Right lobe of liver (tissue), 4 donors: ENCODE measurements at regions not wholly inside any gene's neighbourhood (a gene's known extent, or its start where the extent isn't known, plus 50 kb on each side); places are given as distances from the start of the nearest gene placed in this dataset.

Experiments
- POLR2A ChIP-seq: fragments of 450-650 bp; IDR thresholded peaks from one replicate; pipeline ENCODE4 v1.6.1; 2017; ENCODE audit warnings: antibody characterized with exemption, mild to moderate bottlenecking
- TF ChIP-seq, protein P1 (sequence below), 4 donors: fragments of 200-600 bp in 3 of 4; fragments of 450-650 bp in 1 of 4; IDR thresholded peaks; one replicate each; pipeline versions ENCODE4 v1.5.1 to v1.8.0; 2016 to 2022; ENCODE audit warnings: antibody characterized with exemption in 4 of 4, mild to moderate bottlenecking in 2 of 4
- donor health status: DM: no; HTN: no; CAD: no.
- donor health status: DM: no; HTN: no; CAD: no.
- donor health status: DM: no; HTN: yes; CAD: no.

GRCh38 chr3:102722317-102722716 lies 287.5 kb downstream of the ZPLD1 start:
- TF ChIP-seq, protein P1, sequence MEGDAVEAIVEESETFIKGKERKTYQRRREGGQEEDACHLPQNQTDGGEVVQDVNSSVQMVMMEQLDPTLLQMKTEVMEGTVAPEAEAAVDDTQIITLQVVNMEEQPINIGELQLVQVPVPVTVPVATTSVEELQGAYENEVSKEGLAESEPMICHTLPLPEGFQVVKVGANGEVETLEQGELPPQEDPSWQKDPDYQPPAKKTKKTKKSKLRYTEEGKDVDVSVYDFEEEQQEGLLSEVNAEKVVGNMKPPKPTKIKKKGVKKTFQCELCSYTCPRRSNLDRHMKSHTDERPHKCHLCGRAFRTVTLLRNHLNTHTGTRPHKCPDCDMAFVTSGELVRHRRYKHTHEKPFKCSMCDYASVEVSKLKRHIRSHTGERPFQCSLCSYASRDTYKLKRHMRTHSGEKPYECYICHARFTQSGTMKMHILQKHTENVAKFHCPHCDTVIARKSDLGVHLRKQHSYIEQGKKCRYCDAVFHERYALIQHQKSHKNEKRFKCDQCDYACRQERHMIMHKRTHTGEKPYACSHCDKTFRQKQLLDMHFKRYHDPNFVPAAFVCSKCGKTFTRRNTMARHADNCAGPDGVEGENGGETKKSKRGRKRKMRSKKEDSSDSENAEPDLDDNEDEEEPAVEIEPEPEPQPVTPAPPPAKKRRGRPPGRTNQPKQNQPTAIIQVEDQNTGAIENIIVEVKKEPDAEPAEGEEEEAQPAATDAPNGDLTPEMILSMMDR (IDR thresholded peaks at IDR 0.05): no peak
- no peak for TF ChIP-seq POLR2A
